ENCODE measurements at regions not wholly inside any gene's neighbourhood (a gene's known extent, or its start where the extent isn't known, plus 50 kb on each side); places are given as distances from the start of the nearest gene placed in this dataset.

GRCh38 chr13:37954191-37954590 is 84.6 kb upstream of the TRPC4 start:
- in situ Hi-C loops (cut with HindIII; ENCODE audit: low sequenced_read_pairs): no loop called here
- no peak overlapping the region for H3K4me3 ChIP-seq (ENCODE audit: low read depth, low read length)
- no peak for DNase-seq (ENCODE audit: low read depth, low spot score)
- TF ChIP-seq CTCF (IDR thresholded peaks at IDR 0.05; ENCODE audit: low read depth, low read length): no peak

DNA sequence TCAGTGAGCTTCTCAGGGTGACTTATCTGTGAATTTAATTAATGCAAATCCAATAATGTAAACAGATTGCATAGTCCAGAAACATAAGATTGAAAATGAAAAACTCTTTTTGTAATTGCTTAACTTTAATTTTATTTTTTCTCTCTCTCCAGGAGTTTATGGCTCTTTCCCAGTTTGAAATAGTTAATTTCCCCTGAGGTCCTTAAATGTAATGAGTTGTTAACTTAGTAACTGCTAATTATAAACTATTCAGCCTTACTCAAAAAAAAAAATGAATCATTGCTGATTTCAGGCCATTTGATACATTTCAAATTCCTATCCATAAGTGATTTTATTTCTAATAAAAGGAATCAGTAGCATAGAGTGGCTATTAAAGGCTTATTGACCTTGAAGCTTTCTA is 84.1 kb upstream of the TRPC4 start:
- no peak for TF ChIP-seq CTCF (IDR thresholded peaks at IDR 0.05; ENCODE audit: low read depth, low read length)
- in situ Hi-C loops (cut with HindIII; ENCODE audit: low sequenced_read_pairs): no loop called here
- H3K4me3 ChIP-seq (ENCODE audit: low read depth, low read length): no peak overlapping the region
- no peak for DNase-seq (ENCODE audit: low read depth, low spot score)

DNA sequence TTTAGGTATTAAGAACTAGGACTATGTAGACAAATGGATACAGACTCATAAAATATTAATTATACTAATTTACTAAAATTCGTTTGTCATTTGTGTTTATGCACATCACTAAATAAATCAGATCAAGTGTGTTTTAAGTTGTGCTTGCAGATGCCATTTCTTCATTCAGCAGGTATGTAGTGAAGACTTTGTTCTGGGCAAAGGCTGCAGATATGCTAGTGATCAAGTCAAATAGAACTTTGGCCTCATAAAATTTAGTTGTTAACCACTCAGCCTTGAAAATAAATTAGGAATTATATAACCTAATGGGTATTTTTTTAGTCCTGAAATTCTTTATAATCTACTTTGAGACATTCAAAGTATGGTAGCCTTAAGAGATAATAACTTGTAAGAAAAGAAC is 80.4 kb upstream of the TRPC4 start:
- no peak for DNase-seq (ENCODE audit: low read depth, low spot score)
- no peak overlapping the region for H3K4me3 ChIP-seq (ENCODE audit: low read depth, low read length)
- TF ChIP-seq CTCF (IDR thresholded peaks at IDR 0.05; ENCODE audit: low read depth, low read length): no peak
- in situ Hi-C loops (cut with HindIII; ENCODE audit: low sequenced_read_pairs): no loop called here

DNA sequence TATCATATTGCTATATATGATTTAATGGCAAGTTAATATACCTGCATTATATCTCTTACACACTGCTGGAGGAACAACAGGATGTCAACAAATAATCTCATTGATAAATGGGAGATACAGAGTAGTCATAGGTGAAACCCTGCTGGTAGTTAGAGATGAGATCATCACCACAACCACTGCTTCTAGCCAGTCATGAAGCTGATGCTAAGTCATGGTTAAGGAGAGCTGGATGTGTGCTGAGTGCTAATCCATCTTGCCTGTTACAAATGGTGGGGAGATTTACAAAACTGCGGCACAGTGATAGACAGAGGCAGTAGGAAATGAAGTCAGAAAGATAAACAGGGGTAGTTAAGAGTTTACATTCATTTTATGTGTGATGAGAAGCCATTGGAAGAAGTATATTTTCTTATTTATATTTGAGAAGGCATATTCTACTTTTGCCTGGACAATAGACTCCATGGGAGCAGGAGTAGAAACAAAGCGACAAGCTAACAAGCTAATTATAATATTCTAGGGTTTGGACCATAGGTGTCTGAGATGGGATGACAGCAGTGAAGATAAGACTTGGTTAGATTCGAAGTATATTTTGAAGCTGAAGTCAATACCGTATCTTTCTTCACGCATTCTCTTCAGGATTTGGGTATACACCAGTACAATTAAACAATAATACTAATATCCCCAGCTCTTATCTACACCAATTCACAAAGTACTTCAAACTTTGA is 78.0 kb upstream of the TRPC4 start:
- no peak for TF ChIP-seq CTCF (IDR thresholded peaks at IDR 0.05; ENCODE audit: low read depth, low read length)
- H3K4me3 ChIP-seq (ENCODE audit: low read depth, low read length): no peak overlapping the region
- no peak for DNase-seq (ENCODE audit: low read depth, low spot score)
- in situ Hi-C loops (cut with HindIII; ENCODE audit: low sequenced_read_pairs): no loop called here

GRCh38 chr13:37945651-37946575 is 76.3 kb upstream of the TRPC4 start:
- DNase-seq (ENCODE audit: low read depth, low spot score): no peak
- no peak overlapping the region for H3K4me3 ChIP-seq (ENCODE audit: low read depth, low read length)
- no peak for TF ChIP-seq CTCF (IDR thresholded peaks at IDR 0.05; ENCODE audit: low read depth, low read length)
- in situ Hi-C loops (cut with HindIII; ENCODE audit: low sequenced_read_pairs): no loop called here

GRCh38 chr13:37944869-37945442 is 75.4 kb upstream of the TRPC4 start:
- no peak for TF ChIP-seq CTCF (IDR thresholded peaks at IDR 0.05; ENCODE audit: low read depth, low read length)
- peak; percentile 2 for DNase-seq (ENCODE audit: low read depth, low spot score)
- in situ Hi-C loops (cut with HindIII; ENCODE audit: low sequenced_read_pairs): no loop called here

More at GRCh38 chr13:37944869-37945442, 75.4 kb upstream of the TRPC4 start:
- no peak overlapping the region for H3K4me3 ChIP-seq (ENCODE audit: low read depth, low read length)
